ELR (cell line): ENCODE measurements at regions not wholly inside any gene's neighbourhood (a gene's known extent, or its start where the extent isn't known, plus 50 kb on each side); places are given as distances from the start of the nearest gene placed in this dataset.
A peak's percentile ranks its signal among the peaks of the same experiment; 100 is the strongest.

Experiments
- DNase-seq: peaks from one replicate; pipeline ENCODE4 v3.0.0-alpha.2; 2015; ENCODE audit warnings: low read depth

DNA sequence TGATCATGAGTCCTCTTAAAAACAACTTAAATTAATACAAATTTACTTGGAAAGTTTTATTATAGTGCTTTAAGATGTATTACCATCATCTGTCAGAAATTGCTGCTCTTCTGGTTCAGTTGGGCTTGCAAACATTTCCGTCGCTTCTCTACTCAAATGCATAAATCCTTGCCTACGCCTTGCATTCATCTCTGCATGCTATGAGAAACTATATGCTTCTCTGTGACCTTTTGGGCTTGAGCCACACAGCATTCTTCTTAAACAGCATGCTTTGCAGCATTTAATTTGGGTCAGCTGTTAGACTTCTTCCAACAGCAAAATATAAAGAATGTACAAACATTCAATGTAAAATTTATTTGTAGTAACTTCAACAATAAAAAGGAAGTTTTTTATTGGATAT lies 305.7 kb upstream of the FLRT2 start:
- DNase-seq = no peak

DNA sequence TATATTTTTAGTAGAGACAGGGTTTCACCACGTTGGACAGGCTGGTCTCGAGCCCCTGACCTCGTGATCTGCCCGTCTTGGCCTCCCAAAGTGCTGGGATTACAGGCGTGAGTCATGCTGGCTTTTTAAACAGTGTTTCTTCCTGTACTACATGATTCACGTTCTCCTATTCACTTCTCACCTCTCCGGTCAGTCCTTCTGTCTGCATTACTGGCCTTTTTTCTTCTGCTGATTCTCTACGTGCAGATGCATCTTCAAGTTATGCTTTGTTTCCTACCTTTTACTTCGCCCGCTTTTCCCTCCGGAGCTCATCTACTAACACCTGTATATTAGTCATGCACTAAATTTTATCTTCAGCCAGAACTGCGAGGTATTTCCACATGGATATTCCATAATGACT lies 296.2 kb upstream of the FLRT2 start:
- DNase-seq = peak; percentile 94

DNA sequence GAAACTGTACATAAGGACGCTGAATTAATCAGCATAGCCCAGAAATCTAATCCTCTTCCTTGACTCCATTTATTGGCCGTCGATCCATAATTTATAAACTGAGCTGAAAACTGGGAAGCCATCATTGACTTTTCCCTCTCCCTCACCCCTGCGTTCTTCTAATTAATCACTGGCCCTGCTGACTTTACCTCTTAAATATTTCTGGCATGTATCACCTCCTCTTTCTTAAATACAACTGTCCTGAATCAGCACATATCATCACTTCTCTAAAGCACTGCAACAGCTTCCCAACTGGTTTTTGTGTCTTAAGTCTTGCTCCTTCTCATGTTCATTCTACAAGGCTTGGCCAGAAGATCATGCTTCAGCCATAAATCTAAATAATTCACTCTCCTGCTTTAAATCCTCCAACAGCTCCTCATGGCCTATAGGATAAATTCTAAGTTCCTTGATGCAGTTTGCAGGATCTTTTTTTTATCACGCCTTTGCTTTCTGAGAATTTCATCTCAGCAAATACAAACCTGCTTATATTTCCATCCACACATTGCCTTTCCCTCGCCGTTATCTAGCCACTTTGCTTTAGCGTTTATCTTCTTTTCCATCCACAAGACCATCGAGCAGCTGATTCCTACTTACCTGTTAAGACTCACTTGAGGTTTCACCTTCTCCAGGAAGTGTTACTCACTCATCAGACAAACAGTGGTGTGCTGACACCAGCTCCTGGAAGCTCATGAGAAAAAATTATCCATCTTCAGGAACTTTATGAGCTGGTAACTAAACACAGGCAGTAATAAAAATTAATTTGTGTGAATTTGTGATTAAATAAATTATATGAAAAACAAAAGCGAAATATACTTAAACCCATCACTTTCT lies 295.6 kb upstream of the FLRT2 start:
- DNase-seq = peak; percentile 84

DNA sequence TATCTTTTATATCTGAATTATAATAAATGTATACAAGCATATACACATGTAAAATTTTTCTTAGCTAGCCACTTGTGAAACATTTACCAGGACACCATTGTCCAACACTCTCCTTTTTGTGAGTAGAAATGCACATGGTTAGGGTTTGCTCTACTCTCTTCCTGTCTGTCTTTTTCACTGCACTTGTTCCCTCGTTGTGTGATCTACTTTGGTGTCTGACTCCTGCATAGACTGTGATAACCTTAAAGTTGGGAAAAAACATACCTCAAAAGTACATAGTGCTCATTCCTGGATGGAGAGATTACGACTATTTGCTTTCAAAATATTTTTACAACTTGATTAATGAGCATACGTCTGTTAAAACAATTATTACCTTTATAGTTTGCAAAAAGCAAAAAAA lies 294.1 kb upstream of the FLRT2 start:
- DNase-seq = no peak

DNA sequence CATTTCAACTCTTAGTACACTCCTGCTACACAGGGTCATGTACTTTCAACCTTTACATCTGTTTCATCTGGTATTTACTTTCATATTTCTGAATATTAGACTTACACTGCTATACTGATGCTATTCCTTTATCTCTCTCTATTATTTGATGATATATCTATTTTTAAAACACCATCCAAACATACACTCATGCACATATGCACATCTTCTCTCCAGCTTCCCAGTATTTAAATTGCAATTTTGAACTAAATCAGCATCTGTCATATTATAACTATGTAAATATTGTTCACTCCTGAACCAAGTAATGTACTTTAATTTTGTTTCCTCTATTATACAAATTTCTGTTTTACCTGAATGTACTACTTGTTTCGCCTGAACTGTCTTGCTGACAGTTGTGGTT lies 293.6 kb upstream of the FLRT2 start:
- DNase-seq = no peak

DNA sequence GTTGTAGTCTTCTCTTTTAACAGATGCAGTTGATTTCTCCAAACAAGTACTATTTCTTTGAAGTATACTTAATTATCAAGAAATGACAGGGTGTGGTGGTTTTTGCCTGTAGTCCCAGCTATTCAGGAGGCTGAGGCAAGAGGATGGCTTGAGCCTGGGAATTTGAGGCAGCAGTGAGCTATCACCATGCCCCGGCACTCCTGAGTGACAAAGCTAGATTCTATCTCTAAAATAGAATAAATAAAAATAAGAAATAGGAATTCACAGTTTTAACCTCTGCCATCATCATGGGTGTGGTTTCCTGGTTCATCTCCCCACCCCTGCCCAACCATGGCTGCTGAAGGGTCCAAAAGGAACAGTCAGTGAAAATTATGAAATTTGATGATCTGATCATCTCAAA lies 290.2 kb upstream of the FLRT2 start:
- DNase-seq = peak; percentile 35

DNA sequence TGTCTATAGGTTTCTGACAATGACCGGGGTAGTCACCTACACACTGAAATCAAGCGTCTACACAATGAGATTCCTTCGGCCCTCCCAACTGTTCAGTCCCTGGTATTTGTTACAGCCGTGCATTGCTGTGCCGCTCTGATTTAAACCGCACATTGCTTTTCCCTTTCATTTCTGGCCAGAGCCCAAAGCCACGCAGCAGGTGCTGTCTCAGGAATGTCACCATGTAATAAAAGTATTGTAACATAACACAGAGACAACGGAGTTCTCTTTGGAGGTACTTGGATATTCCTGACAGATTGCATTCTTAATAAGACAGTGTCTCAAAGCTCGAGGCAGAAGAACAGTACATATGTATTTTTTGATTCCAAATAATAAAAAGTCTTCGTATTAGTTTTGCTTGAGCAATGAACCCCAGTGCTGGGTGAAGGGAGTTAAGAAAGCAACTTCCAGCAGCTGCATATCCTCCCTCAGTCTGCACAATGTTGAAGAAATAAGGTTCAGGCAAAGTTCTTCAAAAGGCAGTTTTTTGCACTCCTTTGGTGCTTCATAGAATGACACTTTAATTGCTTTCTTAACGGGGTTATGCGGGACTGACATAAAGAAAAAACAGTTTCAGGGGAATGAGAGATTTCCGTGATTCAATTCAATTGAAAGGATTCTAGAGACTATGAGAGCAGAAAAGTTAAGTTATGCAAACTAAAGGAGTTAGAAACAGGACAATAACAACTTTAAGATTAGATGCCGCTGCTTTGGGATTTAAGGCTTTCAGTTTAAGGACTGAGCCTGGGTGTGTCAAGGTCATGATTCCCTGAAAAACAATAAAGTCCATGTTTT lies 288.7 kb upstream of the FLRT2 start:
- no peak for DNase-seq

DNA sequence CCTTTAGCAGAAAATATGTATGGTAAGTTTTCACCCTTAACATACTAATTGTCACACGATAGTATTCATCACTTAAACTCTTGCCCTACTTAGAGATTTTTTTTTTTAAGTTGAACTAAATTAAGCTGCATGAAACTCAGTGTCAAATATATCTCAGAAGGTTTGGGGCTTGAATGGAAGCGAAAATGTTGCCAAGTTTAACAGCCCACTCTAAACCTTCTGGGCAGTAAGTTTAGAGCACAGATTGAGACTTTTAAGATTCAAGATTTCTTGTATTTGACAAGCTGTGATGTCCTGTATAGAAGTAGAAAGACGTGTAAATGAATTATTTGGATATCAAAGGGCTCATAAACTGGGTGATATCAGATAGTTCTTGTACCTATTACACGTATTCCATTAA lies 287.3 kb upstream of the FLRT2 start:
- DNase-seq = no peak

DNA sequence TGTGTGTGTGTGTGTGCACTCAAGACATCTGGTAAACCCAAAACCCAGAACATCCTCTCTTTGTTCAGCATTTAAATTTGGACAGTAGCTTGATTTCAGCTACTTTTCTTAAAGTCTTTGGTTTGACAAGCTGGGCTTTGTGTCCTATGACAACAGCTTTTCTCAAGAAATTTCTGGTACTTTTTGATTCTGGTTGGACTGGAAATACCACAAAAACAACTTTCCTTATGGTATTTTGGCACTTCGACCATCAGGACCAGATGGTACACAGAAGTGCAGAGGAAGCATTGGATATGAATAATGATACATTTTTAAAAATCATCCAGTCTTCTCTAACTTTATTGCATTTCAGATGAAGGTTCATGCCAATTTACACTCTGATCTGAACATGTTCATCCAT lies 286.6 kb upstream of the FLRT2 start:
- DNase-seq = no peak

DNA sequence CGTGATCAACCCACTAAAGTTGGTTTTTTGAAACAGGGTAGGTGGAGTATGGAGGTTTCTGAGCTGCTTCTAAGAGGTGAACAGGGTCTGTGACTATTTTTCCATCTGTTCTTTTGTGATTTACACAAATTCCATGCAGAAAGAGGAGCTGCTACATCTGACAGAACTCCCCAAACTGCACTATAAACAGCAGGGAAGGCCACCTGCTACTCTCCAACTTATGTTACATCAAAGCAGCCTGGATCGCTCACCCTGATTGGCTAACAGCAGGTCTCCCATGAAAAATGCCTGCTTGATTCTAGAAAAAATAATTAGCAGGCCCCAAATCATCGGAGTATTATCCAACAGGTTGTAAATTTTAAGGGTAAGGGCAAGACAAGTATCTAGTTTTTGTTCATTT lies 282.9 kb upstream of the FLRT2 start:
- DNase-seq = no peak

DNA sequence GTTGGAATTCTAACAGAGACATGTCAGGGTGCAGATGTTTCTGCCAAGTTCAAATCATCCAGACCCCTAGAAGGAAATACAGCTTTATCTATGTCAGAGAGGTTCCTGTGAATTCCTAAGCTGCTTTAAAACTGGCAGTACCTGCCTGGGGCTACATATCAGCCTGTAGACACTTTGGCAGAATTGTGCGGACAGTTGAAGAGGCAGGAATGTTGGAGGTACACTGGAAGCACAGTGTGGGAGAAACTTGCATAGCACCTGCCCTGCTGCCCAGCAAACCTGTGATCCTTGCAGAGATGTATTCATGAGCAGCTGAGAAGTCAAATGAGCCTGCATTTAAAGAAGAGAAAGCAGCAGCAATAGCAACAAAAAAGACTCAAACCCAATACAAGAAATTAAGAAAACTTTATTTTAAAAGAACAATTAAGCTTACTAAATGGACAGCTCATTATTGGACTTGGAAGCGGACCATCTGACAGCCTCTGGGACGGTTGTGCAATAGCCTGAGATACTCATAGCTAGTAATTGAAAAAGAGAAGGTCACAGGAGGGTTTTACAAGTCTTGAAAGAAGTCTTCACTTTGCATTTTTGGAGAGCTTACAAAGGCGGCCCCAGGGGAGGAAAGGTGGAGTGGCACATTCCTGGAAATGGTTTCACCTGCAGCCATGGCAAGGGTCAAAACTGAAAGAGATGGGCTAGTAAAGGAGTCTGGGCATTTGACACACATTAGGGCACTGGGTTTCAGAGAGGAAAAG lies 280.9 kb upstream of the FLRT2 start:
- peak; percentile 20 for DNase-seq

DNA sequence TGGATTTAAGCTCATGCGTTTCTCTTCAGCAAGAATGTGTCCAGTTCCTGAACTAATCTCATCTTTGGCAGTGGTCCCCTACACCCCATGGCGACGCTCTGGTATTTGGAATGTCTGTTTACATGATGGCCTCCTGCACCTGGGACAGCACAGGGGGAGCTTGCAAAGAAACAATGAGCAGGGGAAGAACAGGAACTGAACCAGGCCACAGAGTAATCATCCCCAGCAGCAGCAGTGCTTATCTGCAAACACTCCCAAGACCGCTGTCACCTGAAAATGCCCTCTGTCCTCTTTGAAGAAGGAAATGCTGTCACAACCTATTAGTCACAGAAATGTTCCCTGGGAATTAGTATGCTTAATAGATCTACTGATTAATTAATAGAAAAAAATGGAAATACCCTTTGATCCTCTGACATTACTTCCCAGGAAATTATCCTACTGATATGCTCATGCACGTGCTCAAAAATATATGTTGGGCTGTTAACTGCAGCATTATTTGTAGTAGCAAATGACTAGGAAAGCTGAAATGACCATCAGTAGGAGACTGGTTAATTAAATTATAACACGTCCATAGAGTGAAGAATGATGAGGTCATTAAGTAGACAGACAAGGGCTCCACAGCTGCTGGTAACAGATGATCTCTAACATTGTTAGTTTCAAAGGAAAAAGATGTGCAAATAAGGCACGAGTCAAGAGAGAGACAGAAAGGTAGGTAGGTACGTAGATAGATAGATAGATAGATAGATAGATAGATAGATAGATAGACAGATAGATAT lies 279.3 kb upstream of the FLRT2 start:
- no peak for DNase-seq

DNA sequence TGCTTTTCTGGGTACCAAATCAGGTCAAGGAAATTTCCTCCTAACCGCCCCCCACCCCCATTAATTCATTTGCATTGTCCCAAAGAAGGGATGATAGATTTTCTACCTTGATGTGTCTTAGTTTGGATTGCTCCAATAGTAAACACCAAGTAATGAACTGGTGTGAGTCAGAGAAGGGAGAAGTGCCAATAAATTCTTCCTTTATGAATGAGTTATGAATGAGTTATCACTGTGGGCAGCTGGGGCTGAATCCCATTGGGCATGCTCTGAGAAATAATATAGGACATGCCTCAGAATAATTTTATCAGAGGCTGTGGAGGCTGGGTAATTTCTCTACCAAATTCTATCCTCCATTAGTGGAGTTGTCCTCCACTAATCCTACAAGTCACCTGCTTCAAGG lies 277.9 kb upstream of the FLRT2 start:
- peak; percentile 92 for DNase-seq

DNA sequence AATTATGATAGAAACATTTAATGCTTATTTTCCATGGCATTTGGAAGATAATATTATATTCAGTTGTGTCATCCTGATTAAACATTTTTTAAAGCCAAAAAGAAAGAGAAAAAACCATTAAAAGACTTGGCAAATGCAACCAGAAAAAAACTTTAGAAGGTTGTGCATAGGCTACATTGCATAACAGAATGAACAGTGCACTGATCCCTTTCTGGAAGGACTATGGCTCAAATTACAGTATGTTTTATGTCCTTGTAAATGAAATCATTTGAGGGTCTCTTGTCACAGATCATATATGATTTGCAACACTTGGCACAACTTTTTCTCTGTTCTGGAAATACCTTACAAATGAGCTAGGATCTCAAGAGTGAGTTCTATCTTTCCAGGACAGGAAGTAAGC lies 275.2 kb upstream of the FLRT2 start:
- DNase-seq = no peak

DNA sequence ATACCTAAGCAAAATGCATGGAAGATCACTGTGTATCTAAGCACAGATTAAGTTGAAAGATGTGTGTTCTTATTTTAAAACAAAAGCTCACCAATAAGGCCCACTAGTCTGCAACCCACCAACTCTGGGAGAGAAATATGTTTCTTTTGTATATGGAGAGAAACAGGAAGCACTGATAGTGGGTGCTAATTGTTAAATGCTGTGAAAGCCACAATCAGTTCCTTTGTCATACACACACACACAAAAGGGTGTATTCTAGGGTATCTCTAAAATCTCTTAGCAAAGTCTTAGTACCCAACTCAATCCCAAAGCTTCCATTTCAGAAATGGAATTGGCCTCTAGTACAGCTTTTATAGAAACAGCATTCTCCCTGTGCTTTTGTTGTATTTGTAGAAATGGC lies 272.7 kb upstream of the FLRT2 start:
- no peak for DNase-seq

DNA sequence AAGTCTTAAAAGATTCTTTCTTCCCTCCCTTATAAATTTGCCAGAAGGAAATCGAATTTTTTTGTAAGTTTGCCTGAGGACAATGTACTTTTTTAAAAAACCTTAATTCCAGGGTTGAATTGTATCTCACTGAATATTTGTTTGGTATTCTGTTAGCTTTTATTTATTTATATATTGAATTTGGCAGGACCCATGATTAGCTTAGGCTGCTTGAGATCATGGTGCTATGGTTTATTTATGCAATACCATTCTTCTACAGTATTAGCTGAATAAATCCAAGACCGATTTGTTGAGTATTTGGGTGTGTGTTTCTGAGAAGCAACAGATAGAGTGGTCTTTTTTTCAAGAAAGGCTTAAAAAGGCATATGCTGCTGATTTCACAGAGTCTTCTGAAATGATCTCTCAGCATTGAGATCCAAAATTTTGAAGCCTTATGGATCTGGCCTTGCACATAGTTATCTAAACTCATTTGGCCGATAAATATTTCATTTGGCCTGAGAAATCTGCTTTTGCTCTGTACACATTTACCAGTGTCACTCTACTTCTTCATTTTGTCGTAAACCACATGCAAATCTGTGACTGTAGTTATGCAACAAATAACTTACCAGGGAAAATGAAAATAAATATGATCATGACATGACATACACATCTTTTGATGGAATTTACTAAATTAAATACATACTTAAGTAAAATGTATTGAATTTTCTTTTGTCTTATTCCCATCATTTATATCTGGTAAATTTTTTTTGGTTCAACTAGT lies 265.8 kb upstream of the FLRT2 start:
- DNase-seq = no peak

DNA sequence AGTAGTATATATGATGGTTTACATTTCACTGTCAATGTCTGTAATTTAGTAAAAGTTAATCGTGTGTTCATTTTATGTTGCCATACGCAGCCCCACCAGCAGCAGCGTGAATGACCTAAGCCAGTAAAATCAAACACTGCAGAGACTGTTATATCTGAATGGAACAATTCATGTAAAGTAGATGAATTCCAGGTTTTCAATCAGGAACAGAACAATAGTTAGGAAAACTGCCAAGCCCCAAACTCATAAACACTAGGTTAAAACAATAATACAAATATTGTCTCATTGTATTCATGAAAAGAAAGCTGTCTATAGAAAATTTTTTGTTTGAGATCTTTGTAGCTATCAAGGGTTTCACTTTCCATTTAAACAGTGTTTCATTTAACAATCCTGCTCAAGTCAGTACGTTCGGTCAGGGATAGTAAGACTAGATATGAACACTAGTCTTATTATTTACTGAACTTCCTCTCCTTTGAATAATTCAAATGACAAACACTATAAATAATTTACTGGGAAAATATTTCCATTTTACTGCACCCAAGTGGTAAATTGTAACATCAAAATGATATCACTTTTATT lies 256.8 kb upstream of the FLRT2 start:
- DNase-seq = no peak

DNA sequence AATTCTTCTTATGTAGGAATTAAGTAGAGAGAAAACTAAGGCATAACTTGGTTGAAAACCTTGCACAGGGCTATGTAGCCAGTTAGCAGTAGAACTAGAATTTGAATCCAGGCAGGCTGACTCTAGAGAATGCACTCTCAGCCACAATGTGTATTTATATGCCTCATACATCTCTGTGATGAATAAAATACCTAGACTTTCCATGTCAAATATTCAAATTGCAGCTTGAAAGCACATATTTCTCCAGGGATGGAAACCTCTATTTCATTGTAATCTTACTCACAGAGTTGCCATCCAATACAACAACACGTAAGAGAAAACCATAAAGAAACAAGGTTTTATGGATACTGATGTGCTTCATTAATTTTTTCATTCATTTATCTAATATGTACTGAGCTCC lies 256.0 kb upstream of the FLRT2 start:
- DNase-seq = no peak

DNA sequence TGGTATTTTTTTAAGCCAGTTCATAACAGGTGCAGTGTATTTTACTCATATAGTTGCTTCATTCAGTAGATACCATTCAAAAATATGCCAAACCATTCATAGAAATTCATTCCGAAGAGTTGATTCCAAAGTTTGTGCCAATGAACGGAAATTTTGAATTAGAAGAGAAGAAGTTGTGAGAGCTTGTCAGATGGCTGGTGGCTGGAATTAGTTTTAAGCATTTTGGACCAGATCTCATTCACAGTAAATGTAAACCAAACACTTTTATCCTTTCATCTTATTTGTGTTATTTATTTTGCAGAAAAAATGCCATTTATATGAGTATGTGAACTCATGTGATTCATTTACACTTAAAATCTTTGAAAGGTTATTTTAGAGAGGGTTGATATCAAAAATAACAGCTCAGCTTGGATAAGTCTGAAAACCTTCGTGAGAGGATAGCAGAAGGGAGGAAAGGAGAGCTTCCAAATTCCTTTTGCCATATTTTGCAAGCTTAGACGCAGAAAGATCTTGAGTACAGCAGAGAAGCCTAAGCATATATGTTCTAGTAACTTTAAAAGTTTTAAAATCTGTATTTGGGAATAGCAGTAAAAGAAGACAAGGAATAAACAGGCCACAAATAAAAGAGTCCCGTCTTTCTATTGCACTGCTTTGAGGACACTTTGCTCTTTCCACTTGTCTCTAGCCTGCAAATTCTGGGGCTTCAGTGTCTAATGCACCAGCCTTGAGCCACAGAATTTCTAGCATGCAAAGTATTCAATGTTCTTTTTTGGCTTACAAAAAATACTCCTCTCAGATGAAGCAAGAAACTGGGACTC lies 253.6 kb upstream of the FLRT2 start:
- DNase-seq = no peak

DNA sequence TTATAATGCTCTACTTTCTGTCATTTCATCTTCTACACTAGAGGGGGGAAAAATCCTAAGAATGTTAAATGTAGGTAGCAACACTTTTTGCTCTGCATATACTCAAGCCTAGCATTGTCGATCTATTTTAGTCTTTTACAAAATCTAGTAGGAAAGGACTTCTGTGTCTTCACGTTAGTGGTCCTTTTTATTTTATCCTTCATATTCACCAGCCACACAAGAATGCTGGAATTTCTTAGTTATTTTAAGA lies 253.0 kb upstream of the FLRT2 start:
- DNase-seq = no peak
